K562 (cell line): ENCODE measurements at regions not wholly inside any gene's neighbourhood (a gene's known extent, or its start where the extent isn't known, plus 50 kb on each side); places are given as distances from the start of the nearest gene placed in this dataset.
"Not testable (repeated sequence)": the region's sequence is repeated elsewhere in the genome, so short reads cannot be mapped to it uniquely, and the experiment has no call there.

Experiments used
- ATAC-seq: fragments of 200-7000 bp; cut with Tn5 transposase; 3 replicates; pipeline ENCODE4 v1.9.1; 2020; ENCODE audit warnings: moderate library complexity
- BruUV-seq: library from RNA; stranded (reverse); fragments of 400-500 nt; replicated peaks from 2 replicates; lab custom pipeline; 2021; lab: Mats Ljungman, UMichigan
- CTCF ChIA-PET: fragments of 300-600 bp; formaldehyde crosslinking; extraction: SDS; loops from one replicate; lab custom pipeline; 2021; ENCODE audit warnings: low intra/inter-chr PET ratio; lab: Yijun Ruan, JAX
- POLR2A ChIA-PET: fragments of 300-600, 350-650 bp; sonication (Branson Sonifier 250); formaldehyde crosslinking; extraction: SDS; loops from one replicate; lab custom pipeline; 2021; ENCODE audit warnings: antibody characterized with exemption, inconsistent platforms; lab: Yijun Ruan, JAX
- DNase-seq, 4 experiments: peaks; one replicate each; pipeline versions ENCODE4 v3.0.0 to v3.0.0-alpha.2; 2011 to 2018; ENCODE audit warnings: low spot score in 3 of 4, mixed read lengths in 3 of 4; ENCODE audit errors: extremely low read depth in 1 of 4
- FAIRE-seq: peaks from 2 replicates; lab custom pipeline; 2011; peaks lifted over from hg19 to GRCh38; lab: Jason Lieb, UNC
- H2AFZ ChIP-seq: 2 replicates; pipeline ENCODE4 v1.6.0; 2011; ENCODE audit warnings: low read depth, low read length, control low read depth, inconsistent platforms
- H3K27ac ChIP-seq: fragments of 200-600 bp; 3 replicates; pipeline ENCODE4 v1.8.0; 2011; ENCODE audit warnings: low read depth, mild to moderate bottlenecking, control low read depth, inconsistent platforms, low read length, moderate library complexity, mixed read lengths; ENCODE audit errors: extremely low read depth
- H3K27me3 ChIP-seq, 2 experiments: fragments of 300-600 bp in 1 of 2; 2 replicates in 1 of 2; 3 replicates in 1 of 2; pipeline versions ENCODE4 v1.6.0 to v1.8.0; 2011; ENCODE audit warnings: inconsistent platforms in 2 of 2, low read length in 2 of 2, mild to moderate bottlenecking in 1 of 2, mixed read lengths in 1 of 2, moderate library complexity in 1 of 2; ENCODE audit not compliant: control insufficient read depth in 2 of 2, insufficient read depth in 2 of 2
- H3K36me3 ChIP-seq: fragments of 300-600 bp; 3 replicates; pipeline ENCODE4 v1.8.0; 2011; ENCODE audit warnings: mild to moderate bottlenecking, low read length, inconsistent platforms; ENCODE audit not compliant: control insufficient read depth, insufficient read depth
- H3K4me1 ChIP-seq, 2 experiments: fragments of 200-600 bp in 1 of 2; replicated peaks in 1 of 2; 2 replicates in 1 of 2; 3 replicates in 1 of 2; pipeline versions ENCODE4 v1.5.1 to v1.8.0; 2011; ENCODE audit warnings: inconsistent platforms in 2 of 2, low read length in 2 of 2, mild to moderate bottlenecking in 1 of 2, mixed read lengths in 1 of 2, moderate library complexity in 1 of 2; ENCODE audit not compliant: control insufficient read depth in 2 of 2, insufficient read depth in 2 of 2
- H3K4me2 ChIP-seq: 2 replicates; pipeline ENCODE4 v1.6.1; 2011; ENCODE audit warnings: low read length, control low read depth, inconsistent platforms, mixed read lengths; ENCODE audit not compliant: insufficient read depth
- H3K4me3 ChIP-seq: fragments of 200-600 bp; sonication (generic), shearing (Covaris generic); 2 replicates; pipeline ENCODE4 v1.5.1; 2016; ENCODE audit warnings: control low read depth, inconsistent platforms
- H3K79me2 ChIP-seq: fragments of 200-600 bp; 3 replicates; pipeline ENCODE4 v1.8.0; 2011; ENCODE audit warnings: low read length, inconsistent platforms; ENCODE audit not compliant: control insufficient read depth, insufficient read depth
- H3K9ac ChIP-seq, 2 experiments: 2 replicates each; pipeline versions ENCODE4 v1.6.0 to v1.6.1; 2011; ENCODE audit warnings: low read depth in 2 of 2, low read length in 2 of 2, control low read depth in 1 of 2, inconsistent platforms in 1 of 2, mild to moderate bottlenecking in 1 of 2, mixed read lengths in 1 of 2; ENCODE audit not compliant: insufficient read depth in 1 of 2
- H3K9me1 ChIP-seq: one replicate; pipeline ENCODE4 v1.6.0; 2011; ENCODE audit warnings: inconsistent platforms, mild to moderate bottlenecking, low read length, moderate library complexity; ENCODE audit not compliant: control insufficient read depth, insufficient read depth
- H3K9me3 ChIP-seq: replicated peaks from 2 replicates; pipeline ENCODE4 v1.5.1; 2011; ENCODE audit warnings: low read depth, low read length, inconsistent platforms; ENCODE audit not compliant: control insufficient read depth, insufficient read depth
- H4K20me1 ChIP-seq: replicated peaks from 2 replicates; pipeline ENCODE4 v1.6.1; 2011; ENCODE audit warnings: low read length, inconsistent platforms, mixed read lengths; ENCODE audit not compliant: control insufficient read depth, insufficient read depth
- WGBS: fragments of 100-300 bp; shearing (Covaris generic); methylation state at CpG from one replicate; pipeline ENCODE4 v1.1.6; 2016; ENCODE audit warnings: low coverage, mixed read lengths; ENCODE audit not compliant: insufficient coverage; ENCODE audit errors: missing lambda C conversion rate; 5-methylcytosine and 5-hydroxymethylcytosine counted together
- in situ Hi-C: fragments of 300-500 bp; cut with MboI; formaldehyde crosslinking; loops from 4 replicates; pipeline ENCODE4 v1.15.0; 2018; ENCODE audit warnings: inconsistent platforms, mixed read lengths
- intact Hi-C: fragments of 100-400 bp; cut with micrococcal nuclease; formaldehyde crosslinking; loops from 2 replicates; pipeline ENCODE4 v1.14.2; 2022

GRCh38 chr15:24426286-24427054 lies 249.1 kb upstream of the NPAP1 start:
- H3K9ac ChIP-seq, BruUV-seq, H3K4me1 ChIP-seq, H2AFZ ChIP-seq, H3K27me3 ChIP-seq, DNase-seq, H3K4me2 ChIP-seq, H3K9me1 ChIP-seq, H4K20me1 ChIP-seq, FAIRE-seq, H3K4me3 ChIP-seq, in situ Hi-C loops, POLR2A ChIA-PET, H3K79me2 ChIP-seq, intact Hi-C loops, H3K9me3 ChIP-seq, H3K27ac ChIP-seq, H3K36me3 ChIP-seq, CTCF ChIA-PET, ATAC-seq: not testable (repeated sequence)
- WGBS = 0% methylated on average over 12 of the region's 20 CpGs

DNA sequence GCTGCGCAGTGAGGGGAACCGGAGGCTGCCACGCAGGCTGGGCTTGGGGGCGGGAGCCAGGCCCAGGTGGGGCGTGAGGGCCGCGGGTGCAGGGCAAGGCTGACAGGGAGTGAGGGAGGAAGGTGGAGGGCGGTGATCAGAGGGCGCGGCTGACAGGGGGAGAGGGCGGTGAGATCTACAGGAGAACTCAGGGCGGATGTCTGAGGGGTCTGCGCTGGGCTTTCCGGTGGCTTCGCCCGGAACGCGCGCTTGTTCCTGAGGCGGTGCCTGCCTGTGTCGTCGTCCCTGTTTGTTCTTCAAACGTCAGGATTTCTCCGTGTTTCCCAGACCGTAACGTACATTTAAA lies 248.5 kb upstream of the NPAP1 start:
- H3K4me3 ChIP-seq, CTCF ChIA-PET, BruUV-seq, DNase-seq, H3K27ac ChIP-seq, in situ Hi-C loops, ATAC-seq, H4K20me1 ChIP-seq, H3K36me3 ChIP-seq, H3K9ac ChIP-seq, H2AFZ ChIP-seq, H3K4me2 ChIP-seq, POLR2A ChIA-PET, FAIRE-seq, intact Hi-C loops, H3K79me2 ChIP-seq, H3K9me1 ChIP-seq, H3K27me3 ChIP-seq, H3K4me1 ChIP-seq, H3K9me3 ChIP-seq: not testable (repeated sequence)
- WGBS = 40% methylated on average over 1 of the region's 26 CpGs

- H3K9me1 ChIP-seq, H2AFZ ChIP-seq, H3K9me3 ChIP-seq, H3K9ac ChIP-seq, in situ Hi-C loops, POLR2A ChIA-PET, FAIRE-seq, CTCF ChIA-PET, H3K79me2 ChIP-seq, H3K4me1 ChIP-seq, H3K27ac ChIP-seq, H3K4me3 ChIP-seq, H4K20me1 ChIP-seq, DNase-seq, ATAC-seq, intact Hi-C loops, H3K36me3 ChIP-seq, H3K27me3 ChIP-seq, BruUV-seq, H3K4me2 ChIP-seq: not testable (repeated sequence)
- WGBS = no CpG with 5 or more reads among the region's 2 CpGs
Measured at GRCh38 chr15:24435075-24435820, 240.3 kb upstream of the NPAP1 start.
